Colon (tissue), 2 donors: ENCODE measurements at regions not wholly inside any gene's neighbourhood (a gene's known extent, or its start where the extent isn't known, plus 50 kb on each side); places are given as distances from the start of the nearest gene placed in this dataset.

Experiments
- FAIRE-seq: peaks from 2 replicates; lab custom pipeline; 2012; peaks lifted over from hg19 to GRCh38; lab: Jason Lieb, UNC
- donor health status: control.
- donor health status: control.

GRCh38 chr20:60638430-60639098 lies 613.5 kb upstream of the CDH4 start:
- no peak for FAIRE-seq

DNA sequence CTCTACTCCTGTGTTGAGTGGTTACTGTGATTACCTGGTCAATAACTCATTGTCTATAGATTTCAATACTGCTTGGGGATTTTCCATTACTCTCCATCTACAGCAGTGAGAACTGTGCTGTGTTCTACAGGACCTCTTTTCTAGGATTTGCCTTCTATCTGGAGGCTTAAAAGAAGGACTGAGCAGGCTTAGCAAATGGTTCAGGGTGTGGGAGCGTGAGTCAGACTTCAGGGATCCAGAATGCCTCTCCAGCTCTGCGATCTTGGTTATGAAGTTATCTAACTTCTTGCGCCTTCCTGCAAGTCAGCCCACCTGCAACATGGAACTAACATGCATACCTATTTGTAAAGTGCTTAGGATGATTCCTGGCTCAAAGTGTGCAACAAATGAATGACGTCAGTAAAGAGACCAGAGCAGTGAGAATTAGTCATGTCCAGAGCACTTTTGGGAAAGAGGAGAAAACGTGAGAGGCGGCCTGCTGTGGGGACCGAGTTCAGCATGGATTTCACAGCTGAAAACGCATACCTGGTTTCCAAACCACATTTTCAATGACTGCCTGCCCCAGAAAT lies 610.1 kb upstream of the CDH4 start:
- no peak for FAIRE-seq

DNA sequence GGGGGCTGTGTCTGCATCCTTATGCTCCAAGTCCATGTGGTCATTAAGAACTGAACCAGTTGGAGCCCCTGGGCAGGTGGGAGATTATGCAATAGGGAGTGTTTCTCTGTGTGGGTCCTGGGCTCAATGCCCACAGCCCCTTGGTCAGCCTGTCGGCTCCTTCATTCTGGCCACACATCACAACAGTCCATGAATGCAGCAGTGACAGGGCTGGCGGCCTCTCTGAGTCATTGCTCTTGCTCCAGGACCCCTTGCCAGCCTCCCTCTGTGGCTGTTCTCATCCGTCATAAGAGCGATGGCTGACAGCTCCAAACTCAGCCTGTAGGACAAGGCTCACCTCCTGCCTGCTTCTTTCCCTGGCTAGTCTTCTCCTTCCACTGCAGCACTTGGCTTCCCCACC lies 609.5 kb upstream of the CDH4 start:
- FAIRE-seq: no peak

- no peak for FAIRE-seq
These were observed 603.5 kb upstream of the CDH4 start for GRCh38 chr20:60648556-60648955.

DNA sequence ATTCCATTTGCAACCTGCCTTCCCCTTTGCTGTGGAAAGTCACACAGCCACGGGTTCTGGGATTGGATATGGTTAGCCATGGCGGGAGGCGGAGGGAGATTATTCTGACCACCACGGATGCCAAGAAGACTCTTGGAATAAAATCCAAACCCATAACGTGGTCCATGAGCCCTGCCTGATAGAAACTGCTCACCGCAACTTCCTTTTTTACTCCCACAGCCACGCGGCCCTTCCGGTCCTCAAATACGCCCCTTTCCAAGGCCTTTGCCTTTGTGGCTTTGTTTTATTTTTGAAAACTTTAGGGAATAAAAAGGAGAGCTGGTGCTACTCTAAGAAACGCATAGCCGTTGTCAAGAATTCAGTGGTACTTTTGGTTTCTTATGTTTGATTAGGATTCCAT lies 602.5 kb upstream of the CDH4 start:
- no peak for FAIRE-seq

DNA sequence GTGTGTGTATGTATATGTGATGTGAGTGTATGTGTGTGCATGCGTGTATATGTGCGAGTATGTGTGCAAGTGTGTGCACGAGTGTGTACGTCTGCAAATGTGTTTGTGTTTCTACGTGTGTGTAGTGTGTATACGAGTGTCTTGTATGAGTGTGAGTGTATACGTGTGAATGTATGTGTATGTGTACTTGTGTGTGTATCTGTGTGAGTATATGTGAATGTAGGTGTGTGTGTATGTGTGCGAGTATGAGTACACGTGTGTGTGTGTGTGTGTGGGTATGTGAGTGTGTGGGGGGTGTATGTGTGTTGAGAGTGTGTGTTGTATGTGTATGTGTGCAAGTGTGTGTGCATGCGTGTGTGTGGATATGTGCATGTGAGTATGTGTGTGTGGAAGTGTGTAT lies 602.0 kb upstream of the CDH4 start:
- no peak for FAIRE-seq

DNA sequence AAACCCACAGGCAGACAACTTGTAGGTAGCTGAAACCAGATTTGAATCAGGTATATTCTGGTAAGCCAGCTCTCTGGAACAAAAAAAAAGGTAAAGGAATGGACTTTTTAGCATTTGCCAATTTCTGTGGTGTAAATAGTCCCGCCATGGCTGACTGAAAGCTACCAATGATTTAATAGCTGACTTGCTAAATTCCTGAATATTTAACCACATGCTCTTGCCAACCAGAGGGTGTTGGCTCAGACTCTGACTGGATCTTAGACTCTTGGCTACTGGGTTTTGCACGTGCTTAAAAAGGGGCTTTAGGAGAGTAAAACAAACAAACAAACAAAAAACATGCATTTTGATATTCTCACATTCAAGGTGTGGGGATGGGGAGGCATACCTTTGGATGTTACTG lies 600.0 kb upstream of the CDH4 start:
- FAIRE-seq: no peak

- no peak for FAIRE-seq
These were observed 599.4 kb upstream of the CDH4 start for GRCh38 chr20:60652615-60653014.

- no peak for FAIRE-seq
These were observed 598.8 kb upstream of the CDH4 start for GRCh38 chr20:60653111-60653845.

DNA sequence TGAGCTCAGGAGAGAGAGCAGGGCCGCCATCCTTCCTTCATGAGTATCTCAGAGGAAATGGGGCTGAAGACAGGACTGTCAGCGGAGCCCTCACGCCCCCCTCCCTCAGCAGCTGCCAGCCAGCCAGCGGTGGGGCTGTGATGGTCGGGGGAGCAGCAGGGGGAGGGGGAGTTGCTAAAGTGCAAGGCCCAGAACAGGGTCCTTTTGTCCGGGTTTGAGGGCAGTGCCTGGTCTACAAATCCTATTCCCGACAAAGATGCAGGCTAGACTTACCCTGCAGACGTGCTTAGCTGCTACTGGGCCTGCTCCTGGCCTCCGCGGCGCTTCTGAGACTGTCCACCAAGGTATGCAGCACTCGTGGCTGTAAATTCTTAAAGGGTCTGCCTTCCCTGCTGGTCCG lies 593.4 kb upstream of the CDH4 start:
- no peak for FAIRE-seq

DNA sequence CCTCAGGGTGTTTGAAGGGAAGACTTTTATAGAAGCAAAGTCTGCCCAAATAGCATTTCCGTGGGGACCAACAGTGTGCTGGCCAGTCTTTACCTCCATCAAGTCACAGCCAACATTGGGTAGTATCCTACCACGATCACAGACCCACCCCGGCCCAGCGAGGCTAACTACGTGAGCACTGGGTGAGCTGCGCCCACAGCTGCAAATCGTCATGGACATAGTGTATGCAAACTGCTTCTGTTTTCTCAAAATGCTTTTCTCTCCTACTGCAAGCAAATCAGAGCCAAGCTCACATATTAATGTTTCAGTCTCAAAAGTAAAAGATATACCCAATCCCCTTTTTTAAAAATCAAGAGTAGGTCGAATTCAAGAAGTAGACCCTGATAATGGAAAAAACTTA lies 592.8 kb upstream of the CDH4 start:
- FAIRE-seq: no peak

DNA sequence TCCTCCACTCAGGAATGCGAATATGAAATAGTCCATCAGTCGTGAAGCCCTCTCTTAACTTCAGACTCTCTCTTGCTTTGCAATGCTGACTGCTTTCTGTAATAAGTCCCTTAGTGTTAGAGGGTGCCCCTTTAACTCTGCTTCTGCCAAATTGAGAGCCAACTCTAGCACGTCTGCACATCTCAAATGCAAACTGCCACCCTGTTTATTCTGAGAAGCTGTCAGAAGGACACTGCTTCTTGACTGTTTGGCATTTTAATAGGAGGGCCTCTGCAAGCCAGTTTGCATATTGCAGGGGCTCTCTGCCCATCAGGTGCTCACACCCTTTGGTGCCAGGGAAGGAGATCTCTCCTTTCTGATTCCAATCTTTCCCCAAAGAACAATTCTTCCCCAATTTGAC lies 589.8 kb upstream of the CDH4 start:
- no peak for FAIRE-seq

GRCh38 chr20:60664106-60664505 lies 588.0 kb upstream of the CDH4 start:
- no peak for FAIRE-seq

- FAIRE-seq: no peak
These were observed 584.4 kb upstream of the CDH4 start for GRCh38 chr20:60667641-60668040.

- no peak for FAIRE-seq
These were observed 582.9 kb upstream of the CDH4 start for GRCh38 chr20:60669211-60669610.

- FAIRE-seq: no peak
These were observed 576.0 kb upstream of the CDH4 start for GRCh38 chr20:60676011-60676410.

DNA sequence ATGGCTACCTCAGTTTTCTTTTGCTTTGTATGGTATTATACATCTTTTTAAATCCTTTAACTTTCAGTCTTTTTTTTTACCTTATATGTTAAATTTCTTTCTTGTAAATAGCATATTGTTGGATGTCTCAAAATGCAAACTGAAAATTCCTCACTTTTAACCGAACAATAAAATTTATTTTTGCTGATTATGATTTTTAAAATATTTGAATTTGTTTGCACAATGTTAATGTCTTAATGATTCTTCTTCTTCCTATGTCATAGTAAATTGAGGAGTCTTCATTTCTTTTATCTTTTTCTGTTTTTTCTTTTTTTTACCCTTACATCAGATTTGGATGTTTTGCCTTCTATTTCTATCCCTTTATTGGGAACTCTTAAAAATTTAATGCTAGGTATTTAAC lies 574.2 kb upstream of the CDH4 start:
- FAIRE-seq: peak; percentile 18

GRCh38 chr20:60680554-60680953 lies 571.5 kb upstream of the CDH4 start:
- FAIRE-seq: no peak

- FAIRE-seq: no peak
These were observed 564.8 kb upstream of the CDH4 start for GRCh38 chr20:60687213-60687612.

DNA sequence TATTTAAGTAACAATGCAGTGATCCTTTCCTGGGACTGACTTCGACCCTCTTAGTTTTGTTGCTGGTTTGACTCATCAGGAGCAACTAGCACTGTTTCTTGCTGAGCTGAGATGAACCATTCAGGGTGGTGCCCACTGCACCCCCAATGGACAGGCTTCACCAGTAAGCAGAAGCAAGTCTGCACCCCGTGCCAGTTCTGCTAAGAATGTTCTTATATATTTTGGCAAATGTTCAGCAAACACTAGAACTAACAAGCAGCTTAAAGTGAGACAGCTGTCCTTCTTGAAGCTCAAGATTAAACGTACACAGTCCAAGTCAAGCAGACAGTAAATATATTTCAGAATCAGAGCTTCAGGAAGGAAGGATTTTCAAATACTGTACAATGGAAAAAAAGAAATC lies 561.3 kb upstream of the CDH4 start:
- FAIRE-seq: no peak

DNA sequence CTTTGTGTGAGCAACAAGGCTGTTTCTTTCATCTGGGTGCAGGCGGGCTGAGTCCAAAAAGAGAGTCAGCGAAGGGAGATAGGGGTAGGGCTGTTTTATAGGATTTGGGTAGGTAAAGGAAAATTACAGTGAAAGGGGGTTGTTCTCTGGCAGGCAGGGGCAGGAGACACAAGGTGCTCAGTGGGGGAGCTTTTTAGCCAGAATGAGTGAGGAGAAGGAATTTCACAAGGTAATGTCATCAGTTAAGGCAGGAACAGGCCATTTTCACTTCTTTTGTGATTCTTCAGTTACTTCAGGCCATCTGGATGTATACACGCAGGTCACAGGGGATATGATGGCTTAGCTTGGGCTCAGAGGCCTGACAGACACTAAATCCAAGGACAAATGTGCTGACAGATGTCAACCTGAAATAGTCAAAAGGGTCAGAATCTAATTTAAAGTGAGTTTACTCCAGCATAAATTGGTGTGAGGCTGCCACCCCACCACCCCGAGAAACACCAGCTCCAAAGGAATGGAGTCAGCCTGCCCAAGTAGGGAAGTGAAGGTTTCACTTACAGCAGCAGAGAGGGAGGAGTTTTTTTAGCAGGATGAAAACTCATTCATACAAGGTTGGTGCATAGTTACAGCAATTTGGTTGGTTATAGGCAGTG lies 560.0 kb upstream of the CDH4 start:
- FAIRE-seq: no peak

- no peak for FAIRE-seq
These were observed 558.4 kb upstream of the CDH4 start for GRCh38 chr20:60693496-60694133.

GRCh38 chr20:60694763-60695162 lies 557.3 kb upstream of the CDH4 start:
- no peak for FAIRE-seq
